HG02852 (cell line): ENCODE measurements at regions not wholly inside any gene's neighbourhood (a gene's known extent, or its start where the extent isn't known, plus 50 kb on each side); places are given as distances from the start of the nearest gene placed in this dataset.

Experiments used
- ATAC-seq: cut with Tn5 transposase; IDR thresholded peaks from one replicate; pipeline ENCODE4 v1.9.1; 2021; ENCODE audit warnings: mild to moderate bottlenecking, moderate library complexity; ENCODE audit not compliant: unreplicated experiment

GRCh38 chr1:234667600-234668576 lies 57.9 kb upstream of the IRF2BP2 start:
- no peak for ATAC-seq

GRCh38 chr1:234666761-234667160 lies 56.8 kb upstream of the IRF2BP2 start:
- ATAC-seq: no peak

- ATAC-seq: no peak
Observed at GRCh38 chr1:234665975-234666605, 56.1 kb upstream of the IRF2BP2 start.

GRCh38 chr1:234662148-234662547 lies 52.2 kb upstream of the IRF2BP2 start:
- ATAC-seq: no peak

GRCh38 chr1:234661317-234661928 lies 51.4 kb upstream of the IRF2BP2 start:
- ATAC-seq: no peak

GRCh38 chr1:234660536-234661316 lies 50.7 kb upstream of the IRF2BP2 start:
- no peak for ATAC-seq
